Epithelial cell of proximal tubule (primary cell): ENCODE measurements at regions not wholly inside any gene's neighbourhood (a gene's known extent, or its start where the extent isn't known, plus 50 kb on each side); places are given as distances from the start of the nearest gene placed in this dataset.

Experiments
- DNase-seq: peaks from one replicate; pipeline ENCODE4 v3.0.0-alpha.2; 2011; ENCODE audit warnings: low read depth
- H3K4me3 ChIP-seq: 2 replicates; pipeline ENCODE4 v1.5.1; 2011; ENCODE audit warnings: low read depth, mild to moderate bottlenecking, low read length
- CTCF ChIP-seq: conservative IDR thresholded peaks from 2 replicates; pipeline ENCODE4 v1.5.1; 2012; ENCODE audit warnings: low read depth, mild to moderate bottlenecking, low read length

- DNase-seq: no peak
- no peak overlapping the region for H3K4me3 ChIP-seq
- no peak for TF ChIP-seq CTCF
These were observed 50.9 kb upstream of the LEP start for GRCh38 chr7:128190051-128190647.

- TF ChIP-seq CTCF: no peak
- no peak overlapping the region for H3K4me3 ChIP-seq
- no peak for DNase-seq
These were observed 49.8 kb upstream of the LEP start for GRCh38 chr7:128191136-128191844.
